GM23338 (cell line): ENCODE measurements at regions not wholly inside any gene's neighbourhood (a gene's known extent, or its start where the extent isn't known, plus 50 kb on each side); places are given as distances from the start of the nearest gene placed in this dataset.

Experiments used
- ATAC-seq: fragments of 200-7000 bp; cut with Tn5 transposase; 3 replicates; pipeline ENCODE4 v1.9.1; 2020
- DNase-seq: peaks from one replicate; pipeline ENCODE4 v3.0.0-alpha.2; 2015; ENCODE audit warnings: low spot score
- H2AFZ ChIP-seq: fragments of 200-600 bp; sonication (generic); 2 replicates; pipeline ENCODE4 v1.8.0; 2016; ENCODE audit warnings: antibody characterized with exemption, mild to moderate bottlenecking, moderate library complexity
- H3F3A ChIP-seq: fragments of 200-600 bp; sonication (generic); replicated peaks from 2 replicates; pipeline ENCODE4 v1.8.0; 2017; ENCODE audit warnings: antibody characterized with exemption, mixed run types, low read depth
- H3K27ac ChIP-seq: fragments of 200-600 bp; sonication (generic); 2 replicates; pipeline ENCODE4 v1.6.1; 2016; ENCODE audit warnings: low read depth
- H3K27me3 ChIP-seq: fragments of 200-600 bp; sonication (generic); 2 replicates; pipeline ENCODE4 v1.8.0; 2016; ENCODE audit warnings: mild to moderate bottlenecking, mixed run types, moderate library complexity; ENCODE audit not compliant: insufficient read depth
- H3K36me3 ChIP-seq: fragments of 200-600 bp; sonication (generic); 2 replicates; pipeline ENCODE4 v1.8.0; 2016; ENCODE audit warnings: mild to moderate bottlenecking; ENCODE audit not compliant: insufficient read depth
- H3K4me1 ChIP-seq: fragments of 200-600 bp; sonication (generic); 2 replicates; pipeline ENCODE4 v1.8.0; 2016; ENCODE audit warnings: mild to moderate bottlenecking, moderate library complexity; ENCODE audit not compliant: insufficient read depth
- H3K4me2 ChIP-seq: fragments of 200-600 bp; sonication (generic); 2 replicates; pipeline ENCODE4 v1.7.1; 2017; ENCODE audit warnings: mixed run types
- H3K4me3 ChIP-seq: fragments of 200-600 bp; sonication (generic); 2 replicates; pipeline ENCODE4 v1.6.1; 2016; ENCODE audit warnings: mixed run types
- H3K79me2 ChIP-seq: fragments of 200-600 bp; sonication (generic); replicated peaks from 2 replicates; pipeline ENCODE4 v1.8.0; 2017; ENCODE audit warnings: mild to moderate bottlenecking; ENCODE audit not compliant: insufficient read depth
- H3K9me2 ChIP-seq: fragments of 200-600 bp; sonication (generic); 2 replicates; pipeline ENCODE4 v1.8.0; 2017; ENCODE audit not compliant: insufficient read depth
- H4K20me1 ChIP-seq: fragments of 200-600 bp; sonication (generic); replicated peaks from 2 replicates; pipeline ENCODE4 v1.8.0; 2017; ENCODE audit warnings: mild to moderate bottlenecking; ENCODE audit not compliant: insufficient read depth
- H3K27ac Mint-ChIP-seq: 2 replicates; pipeline ENCODE4 v1.8.0; 2020; ENCODE audit warnings: inconsistent platforms, mild to moderate bottlenecking, moderate library complexity, mixed read lengths
- H3K27me3 Mint-ChIP-seq: 3 replicates; pipeline ENCODE4 v1.8.0; 2022; ENCODE audit warnings: low read depth, mild to moderate bottlenecking, moderate library complexity, mixed read lengths, inconsistent platforms; ENCODE audit not compliant: insufficient read depth, poor library complexity
- H3K36me3 Mint-ChIP-seq: 3 replicates; pipeline ENCODE4 v1.8.0; 2021; ENCODE audit warnings: low read depth, mild to moderate bottlenecking, inconsistent platforms, moderate library complexity, mixed read lengths
- H3K4me1 Mint-ChIP-seq: 3 replicates; pipeline ENCODE4 v1.8.0; 2020; ENCODE audit warnings: mild to moderate bottlenecking, inconsistent platforms, mixed read lengths
- H3K4me3 Mint-ChIP-seq: 3 replicates; pipeline ENCODE4 v1.8.0; 2021; ENCODE audit warnings: moderate library complexity, mild to moderate bottlenecking, inconsistent platforms, mixed read lengths
- H3K9me3 Mint-ChIP-seq: 3 replicates; pipeline ENCODE4 v1.8.0; 2020; ENCODE audit warnings: moderate library complexity, mild to moderate bottlenecking, inconsistent platforms, mixed read lengths
- CREB1 ChIP-seq: fragments of 250-450 bp; sonication (Bioruptor Pico); IDR thresholded peaks from 2 replicates; pipeline ENCODE4 v1.5.0; 2020; ENCODE audit warnings: low read depth, mild to moderate bottlenecking, moderate library complexity
- CTCF ChIP-seq, 2 experiments: fragments of 200-600 bp in 1 of 2; sonication (generic) in 1 of 2; conservative IDR thresholded peaks; 2 replicates each; pipeline versions ENCODE4 v1.5.1 to v1.6.1; 2016 to 2017; ENCODE audit warnings: antibody characterized with exemption in 2 of 2, low read depth in 2 of 2, mild to moderate bottlenecking in 2 of 2, moderate library complexity in 1 of 2
- EZH2 ChIP-seq: fragments of 200-600 bp; sonication (generic); IDR thresholded peaks from one replicate; pipeline ENCODE4 v1.8.0; 2017; ENCODE audit warnings: antibody characterized with exemption, mild to moderate bottlenecking, low read depth; ENCODE audit not compliant: unreplicated experiment
- STAT1 ChIP-seq: IDR thresholded peaks from one replicate; pipeline ENCODE4 v1.6.1; 2016; ENCODE audit warnings: antibody characterized with exemption; ENCODE audit not compliant: unreplicated experiment
- ZNF114 ChIP-seq: fragments of 250-450 bp; sonication (Bioruptor Pico); IDR thresholded peaks from 2 replicates; pipeline ENCODE4 v1.5.0; 2020; ENCODE audit warnings: mild to moderate bottlenecking, moderate library complexity
- ZNF331 ChIP-seq: fragments of 250-450 bp; sonication (Bioruptor Pico); IDR thresholded peaks from 2 replicates; pipeline ENCODE4 v1.5.0; 2020; ENCODE audit warnings: low read depth, mild to moderate bottlenecking, moderate library complexity
- ZNF462 ChIP-seq: fragments of 250-450 bp; sonication (Bioruptor Pico); IDR thresholded peaks from 2 replicates; pipeline ENCODE4 v1.5.0; 2020; ENCODE audit warnings: mild to moderate bottlenecking, moderate library complexity

GRCh38 chr16:63461248-63461841 lies 1425.1 kb upstream of the CDH8 start:
- DNase-seq, result peak; percentile 75
- H4K20me1 ChIP-seq, result no peaks in the 10 kb centered on the region
- H3K36me3 Mint-ChIP-seq, result no peaks in the 10 kb centered on the region
- peaks cover 3% of the 10 kb centered on the region; the same call in 2 of the 3 replicates for H3K4me1 Mint-ChIP-seq
- H3K4me2 ChIP-seq, result no peak overlapping the region
- H3K36me3 ChIP-seq, result no peaks in the 10 kb centered on the region
- H3K27me3 ChIP-seq, result no peaks in the 10 kb centered on the region
- peak; percentile 78 to 84 for TF ChIP-seq CTCF (conservative IDR thresholded peaks at IDR 0.05; ENCODE audit: low read depth in 2 of 2)
- no peak for TF ChIP-seq STAT1
- no peak for TF ChIP-seq ZNF114 (CRISPR knock-in tag)
- no peak for TF ChIP-seq ZNF462 (CRISPR knock-in tag)
- TF ChIP-seq EZH2, result no peak
- no peak for TF ChIP-seq ZNF331
- TF ChIP-seq CREB1 (CRISPR knock-in tag), result no peak
- no peaks in the 10 kb centered on the region; the same call in 1 of the 2 replicates for H3K9me2 ChIP-seq
- H2AFZ ChIP-seq, result no peak overlapping the region
- ATAC-seq, result peak; percentile 75
- H3K4me3 ChIP-seq, result no peak overlapping the region
- H3K4me1 ChIP-seq, result 0 out of 2 replicates have a peak, but pooled peaks cover 3% of the 10 kb centered on the region
- H3K4me3 Mint-ChIP-seq, result no peak overlapping the region
- no peaks in the 10 kb centered on the region for H3F3A ChIP-seq
- H3K9me3 Mint-ChIP-seq, result no peaks in the 10 kb centered on the region
- peak overlapping the region; percentile 2; the same call in 1 of the 2 replicates for H3K27ac Mint-ChIP-seq
- H3K79me2 ChIP-seq, result no peaks in the 10 kb centered on the region
- no peaks in the 10 kb centered on the region for H3K27me3 Mint-ChIP-seq
- no peak overlapping the region for H3K27ac ChIP-seq
